Ovary (tissue), 7 donors: ENCODE measurements at regions not wholly inside any gene's neighbourhood (a gene's known extent, or its start where the extent isn't known, plus 50 kb on each side); places are given as distances from the start of the nearest gene placed in this dataset.

ENCODE experiments used
- DNase-seq, 5 donors: peaks; one replicate each; pipeline ENCODE4 v3.0.0-alpha.2; 2019 to 2020
- H3K27ac ChIP-seq, 2 donors: fragments of 200-600 bp; one replicate each; pipeline versions ENCODE4 v1.5.1 to v1.8.0; 2019 to 2022
- H3K27me3 ChIP-seq: fragments of 200-600 bp; one replicate; pipeline ENCODE4 v1.8.0; 2022
- H3K36me3 ChIP-seq: fragments of 200-600 bp; sonication (generic); one replicate; pipeline ENCODE4 v1.5.1; 2019
- H3K4me1 ChIP-seq: one replicate; pipeline ENCODE4 v1.8.1; 2013; ENCODE audit warnings: mild to moderate bottlenecking, moderate library complexity; ENCODE audit not compliant: insufficient read depth
- H3K4me3 ChIP-seq: fragments of 200-600 bp; sonication (generic); one replicate; pipeline ENCODE4 v1.5.1; 2017
- H3K9me3 ChIP-seq, 2 donors: fragments of 200-600 bp in 1 of 2; sonication (generic) in 1 of 2; one replicate each; pipeline versions ENCODE4 v1.5.1 to v1.8.1; 2013 to 2019; ENCODE audit warnings: mild to moderate bottlenecking in 1 of 2, moderate library complexity in 1 of 2
- EP300 ChIP-seq: sonication (generic); formaldehyde crosslinking; IDR thresholded peaks from one replicate; pipeline ENCODE4 v1.6.1; 2017; ENCODE audit warnings: antibody characterized with exemption
- POLR2A ChIP-seq: fragments of 450-650 bp; IDR thresholded peaks from one replicate; pipeline ENCODE4 v1.6.1; 2017; ENCODE audit warnings: antibody characterized with exemption, mild to moderate bottlenecking, moderate library complexity
- WGBS, 3 donors: extraction: QIAGEN DNeasy Blood & Tissue Kit in 1 of 3; methylation state at CpG; one replicate each; pipeline versions ENCODE4 v1.1.5 to v1.1.7; 2013 to 2017; 5-methylcytosine and 5-hydroxymethylcytosine counted together
- intact Hi-C, 4 donors: fragments of 100-400 bp; cut with DNase I; formaldehyde crosslinking; loops; one replicate each; pipeline versions ENCODE4 v1.11.0 to v1.15.1; 2022 to 2023
- TF ChIP-seq, protein P1 (sequence below), 3 donors: fragments of 450-650 bp in 2 of 3; fragments of 200-600 bp in 1 of 3; IDR thresholded peaks; one replicate each; pipeline versions ENCODE4 v1.5.1 to v1.8.0; 2016 to 2022; ENCODE audit warnings: antibody characterized with exemption in 3 of 3, mild to moderate bottlenecking in 1 of 3
- donor health status: DM: no; HTN: no; CAD: no; lungs with moderate emphysema.
- donor health status: DM: no; HTN: no; CAD: no.
- donor health status: Bipolar disorder and iron deficiency.
- donor health status: DM: no; HTN: no; CAD: no.
- donor health status: DM: yes; HTN: yes; CAD: no.

DNA sequence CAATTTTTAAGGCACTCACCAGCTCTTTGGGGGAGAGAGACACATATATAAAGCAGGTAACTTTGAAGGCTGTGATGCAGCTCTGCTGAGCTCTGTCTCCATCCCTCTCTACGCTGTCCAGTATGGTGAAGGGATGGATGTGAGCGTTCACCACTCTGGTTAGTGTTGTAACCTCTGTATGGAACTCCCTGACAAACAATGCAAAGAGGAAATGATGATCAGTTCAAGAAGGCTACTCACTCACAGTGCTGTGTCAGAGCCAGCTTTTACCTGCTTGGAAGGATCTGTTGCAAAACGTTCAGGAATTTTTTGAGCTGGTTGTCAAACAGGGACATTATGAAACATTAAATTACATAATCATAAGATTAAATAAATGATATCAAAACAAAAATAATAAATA, 90.8 kb upstream of the SLC10A2 start:
- Histone ChIP-seq H3K4me1 (no peaks in the 10 kb centered on the region), H3K27me3 (no peaks in the 10 kb centered on the region), H3K4me3 (no peak overlapping the region), H3K9me3 (no peaks in the 10 kb centered on the region), H3K36me3 (no peaks in the 10 kb centered on the region), H3K27ac (no peak overlapping the region)
- no peak for DNase-seq
- intact Hi-C loops = no loop called here
- 17 to 40% (median 20%) methylated on average over 3 of the region's 3 CpGs for WGBS, 3 donors
- TF ChIP-seq, protein P1, sequence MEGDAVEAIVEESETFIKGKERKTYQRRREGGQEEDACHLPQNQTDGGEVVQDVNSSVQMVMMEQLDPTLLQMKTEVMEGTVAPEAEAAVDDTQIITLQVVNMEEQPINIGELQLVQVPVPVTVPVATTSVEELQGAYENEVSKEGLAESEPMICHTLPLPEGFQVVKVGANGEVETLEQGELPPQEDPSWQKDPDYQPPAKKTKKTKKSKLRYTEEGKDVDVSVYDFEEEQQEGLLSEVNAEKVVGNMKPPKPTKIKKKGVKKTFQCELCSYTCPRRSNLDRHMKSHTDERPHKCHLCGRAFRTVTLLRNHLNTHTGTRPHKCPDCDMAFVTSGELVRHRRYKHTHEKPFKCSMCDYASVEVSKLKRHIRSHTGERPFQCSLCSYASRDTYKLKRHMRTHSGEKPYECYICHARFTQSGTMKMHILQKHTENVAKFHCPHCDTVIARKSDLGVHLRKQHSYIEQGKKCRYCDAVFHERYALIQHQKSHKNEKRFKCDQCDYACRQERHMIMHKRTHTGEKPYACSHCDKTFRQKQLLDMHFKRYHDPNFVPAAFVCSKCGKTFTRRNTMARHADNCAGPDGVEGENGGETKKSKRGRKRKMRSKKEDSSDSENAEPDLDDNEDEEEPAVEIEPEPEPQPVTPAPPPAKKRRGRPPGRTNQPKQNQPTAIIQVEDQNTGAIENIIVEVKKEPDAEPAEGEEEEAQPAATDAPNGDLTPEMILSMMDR (IDR thresholded peaks at IDR 0.05) = no peak
- no peak for TF ChIP-seq EP300
- no peak for TF ChIP-seq POLR2A

DNA sequence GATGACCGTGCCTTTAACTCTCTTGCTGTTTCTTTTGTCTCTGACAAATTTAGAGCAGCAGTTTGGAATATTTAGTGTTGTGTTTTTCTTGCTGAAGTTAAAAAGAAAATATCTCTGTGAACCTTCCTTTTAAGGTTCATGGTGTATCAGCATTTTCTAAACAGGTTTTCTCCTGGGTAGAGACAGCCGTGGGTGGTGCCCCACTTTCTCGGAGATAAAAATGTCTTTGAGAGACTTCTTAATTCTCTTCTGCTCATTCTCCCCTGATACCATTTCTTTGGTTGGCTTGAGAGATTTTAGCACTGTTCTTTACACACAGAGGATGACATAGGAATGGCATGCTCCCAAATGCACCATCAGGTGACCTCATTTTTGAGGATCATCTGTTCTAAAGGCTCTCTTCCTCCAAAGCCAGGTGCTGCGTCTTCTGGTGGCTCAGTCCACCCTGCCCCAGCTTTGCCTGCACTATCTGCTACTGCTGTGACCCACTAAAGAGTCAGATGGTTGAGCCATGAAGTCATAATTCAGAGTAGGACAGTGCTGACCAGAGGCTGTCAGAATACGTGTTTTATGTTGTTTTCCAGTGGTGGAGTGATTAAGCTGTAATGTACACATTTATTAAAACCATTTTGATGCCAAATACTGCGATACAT, 90.3 kb upstream of the SLC10A2 start:
- intact Hi-C loops = no loop called here
- Histone ChIP-seq H3K4me3 (no peak overlapping the region), H3K4me1 (no peaks in the 10 kb centered on the region), H3K36me3 (no peaks in the 10 kb centered on the region), H3K27me3 (no peaks in the 10 kb centered on the region), H3K27ac (no peak overlapping the region), H3K9me3 (no peaks in the 10 kb centered on the region)
- DNase-seq = no peak
- TF ChIP-seq, protein P1 (IDR thresholded peaks at IDR 0.05) = no peak
- TF ChIP-seq EP300 (no peak), POLR2A (no peak)
- 7 to 22% (median 13%) methylated on average over 6 of the region's 6 CpGs for WGBS, 3 donors

DNA sequence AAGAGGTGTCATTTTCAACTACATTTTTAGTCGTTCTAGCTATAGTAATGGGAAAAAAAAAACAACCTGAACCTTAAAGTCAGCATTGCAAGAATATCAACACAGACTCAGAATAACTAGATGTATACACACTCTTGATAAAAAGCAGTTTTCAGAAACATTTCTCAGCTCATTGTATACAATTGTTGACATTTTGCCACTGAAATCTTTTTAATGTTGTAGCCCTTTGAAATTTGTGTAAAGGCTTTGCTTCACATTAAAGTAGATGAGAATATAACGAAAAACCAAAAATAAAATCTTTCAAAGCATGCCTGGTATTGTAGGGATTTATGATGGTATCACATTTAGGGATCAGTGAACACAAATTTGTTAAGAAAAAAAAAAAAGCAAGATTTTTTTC, 87.2 kb upstream of the SLC10A2 start:
- 52 to 59% (median 55%) methylated on average over 2 of the region's 2 CpGs for WGBS, 3 donors
- no peak overlapping the region for H3K27ac ChIP-seq
- H3K36me3 ChIP-seq = no peaks in the 10 kb centered on the region
- no peaks in the 10 kb centered on the region for H3K9me3 ChIP-seq
- no peaks in the 10 kb centered on the region for H3K27me3 ChIP-seq
- H3K4me1 ChIP-seq = no peaks in the 10 kb centered on the region
- no peak for DNase-seq
- no peak overlapping the region for H3K4me3 ChIP-seq
- TF ChIP-seq, protein P1 (IDR thresholded peaks at IDR 0.05) = no peak
- no peak for TF ChIP-seq POLR2A
- intact Hi-C loops = no loop called here

DNA sequence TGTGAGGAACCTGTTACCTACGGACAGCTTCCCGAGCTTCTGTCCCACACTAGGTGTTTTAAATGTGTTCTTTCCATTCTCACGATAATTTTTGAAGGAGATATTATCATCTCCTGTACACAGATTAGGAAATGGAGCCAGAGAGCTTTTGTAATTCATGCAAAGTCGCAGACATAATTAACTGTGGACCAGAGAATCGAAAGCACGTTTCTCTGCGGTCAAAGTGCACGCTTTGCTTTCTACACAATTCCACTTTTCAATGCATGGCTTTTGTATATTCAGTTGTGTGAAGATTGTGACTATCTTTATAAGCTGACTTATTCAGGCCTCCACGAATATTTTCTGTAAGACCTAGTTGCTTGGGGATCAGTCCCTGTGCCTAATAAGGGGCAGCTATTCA, 81.7 kb upstream of the SLC10A2 start:
- no peak for DNase-seq
- Histone ChIP-seq H3K36me3 (no peaks in the 10 kb centered on the region), H3K27ac (no peak overlapping the region), H3K9me3 (no peaks in the 10 kb centered on the region), H3K4me1 (no peaks in the 10 kb centered on the region), H3K27me3 (no peaks in the 10 kb centered on the region), H3K4me3 (no peak overlapping the region)
- WGBS, 3 donors = 76 to 85% (median 82%) methylated on average over 9 of the region's 9 CpGs
- TF ChIP-seq POLR2A = no peak
- TF ChIP-seq EP300 = no peak
- TF ChIP-seq, protein P1 (IDR thresholded peaks at IDR 0.05) = no peak
- intact Hi-C loops = no loop called here
